ENCODE measurements at regions not wholly inside any gene's neighbourhood (a gene's known extent, or its start where the extent isn't known, plus 50 kb on each side); places are given as distances from the start of the nearest gene placed in this dataset.

DNA sequence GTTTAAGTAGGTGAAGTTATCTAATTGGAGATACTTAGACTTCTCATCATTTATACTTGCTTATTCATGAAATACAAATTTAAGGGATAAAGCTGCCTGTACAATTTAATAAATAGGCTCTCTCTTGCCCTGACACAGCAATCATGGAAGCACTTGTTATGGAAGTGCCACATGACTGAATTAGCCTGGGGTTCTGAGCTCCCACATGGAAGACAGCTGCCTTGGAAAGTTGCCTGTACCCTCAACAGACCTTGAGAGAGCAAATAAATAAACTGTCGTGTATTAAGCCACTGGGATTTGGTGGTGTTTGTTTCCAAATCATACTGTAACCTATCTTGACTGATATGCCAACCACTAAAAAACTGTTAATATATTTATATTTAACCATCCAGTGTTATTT lies 87.0 kb upstream of the RSPO3 start:
- no peak overlapping the region for H3K4me3 ChIP-seq (ENCODE audit: low read depth, low read length)
- TF ChIP-seq, protein P1, sequence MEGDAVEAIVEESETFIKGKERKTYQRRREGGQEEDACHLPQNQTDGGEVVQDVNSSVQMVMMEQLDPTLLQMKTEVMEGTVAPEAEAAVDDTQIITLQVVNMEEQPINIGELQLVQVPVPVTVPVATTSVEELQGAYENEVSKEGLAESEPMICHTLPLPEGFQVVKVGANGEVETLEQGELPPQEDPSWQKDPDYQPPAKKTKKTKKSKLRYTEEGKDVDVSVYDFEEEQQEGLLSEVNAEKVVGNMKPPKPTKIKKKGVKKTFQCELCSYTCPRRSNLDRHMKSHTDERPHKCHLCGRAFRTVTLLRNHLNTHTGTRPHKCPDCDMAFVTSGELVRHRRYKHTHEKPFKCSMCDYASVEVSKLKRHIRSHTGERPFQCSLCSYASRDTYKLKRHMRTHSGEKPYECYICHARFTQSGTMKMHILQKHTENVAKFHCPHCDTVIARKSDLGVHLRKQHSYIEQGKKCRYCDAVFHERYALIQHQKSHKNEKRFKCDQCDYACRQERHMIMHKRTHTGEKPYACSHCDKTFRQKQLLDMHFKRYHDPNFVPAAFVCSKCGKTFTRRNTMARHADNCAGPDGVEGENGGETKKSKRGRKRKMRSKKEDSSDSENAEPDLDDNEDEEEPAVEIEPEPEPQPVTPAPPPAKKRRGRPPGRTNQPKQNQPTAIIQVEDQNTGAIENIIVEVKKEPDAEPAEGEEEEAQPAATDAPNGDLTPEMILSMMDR (IDR thresholded peaks at IDR 0.05; ENCODE audit: low read depth, low read length, missing control alignments): no peak
- DNase-seq (ENCODE audit: low read depth): no peak

DNA sequence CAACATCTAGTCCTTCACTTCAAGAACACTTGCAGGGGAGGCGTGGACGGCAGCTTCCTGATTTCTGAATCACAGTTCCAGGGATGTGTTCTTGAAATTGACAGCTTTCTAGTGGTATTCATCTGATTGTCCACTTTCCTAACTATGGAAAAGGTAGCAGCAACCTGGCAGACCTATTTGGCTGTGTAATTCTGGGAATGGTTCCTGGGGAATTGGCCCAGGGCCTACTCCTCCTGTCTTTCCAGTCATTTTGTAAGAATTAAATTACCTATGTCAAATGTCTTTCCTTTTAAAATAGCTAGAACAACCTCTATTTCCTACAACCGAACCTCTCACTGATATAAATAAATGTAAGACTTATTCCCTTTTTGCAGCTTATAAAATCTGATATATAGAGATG lies 85.5 kb upstream of the RSPO3 start:
- TF ChIP-seq, protein P1 (IDR thresholded peaks at IDR 0.05; ENCODE audit: low read depth, low read length, missing control alignments): no peak
- no peak for DNase-seq (ENCODE audit: low read depth)
- no peak overlapping the region for H3K4me3 ChIP-seq (ENCODE audit: low read depth, low read length)

DNA sequence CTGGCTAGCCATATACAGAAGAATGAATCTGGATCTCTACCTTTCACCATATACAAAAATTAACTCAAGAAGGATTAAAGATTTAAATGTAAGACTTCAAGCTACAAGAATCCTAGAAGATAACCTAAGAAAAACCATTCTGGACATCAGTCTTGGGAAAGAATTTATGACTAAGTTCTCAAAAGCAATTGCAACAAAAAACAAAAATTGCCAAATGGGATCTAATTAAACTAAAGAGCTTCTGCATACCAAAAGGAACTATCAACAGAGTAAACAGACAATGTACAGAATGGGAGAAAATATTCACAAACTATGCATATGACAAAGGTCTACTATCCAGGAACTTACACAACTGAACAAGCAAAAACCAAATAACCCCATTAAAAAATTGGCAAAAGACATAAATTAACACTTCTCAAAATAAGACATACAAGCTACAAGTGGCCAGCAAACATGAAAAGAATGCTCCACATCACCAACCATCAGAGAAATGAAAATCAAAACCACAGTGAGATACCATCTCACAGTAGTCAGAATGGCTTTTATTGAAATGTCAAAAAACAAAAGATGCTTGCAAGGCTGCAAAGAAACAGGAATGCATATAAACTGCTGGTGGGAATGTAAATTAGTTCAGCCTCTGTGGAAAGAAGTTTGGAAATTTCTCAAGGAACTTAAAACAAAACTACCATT lies 66.8 kb upstream of the RSPO3 start:
- TF ChIP-seq, protein P1 (IDR thresholded peaks at IDR 0.05; ENCODE audit: low read depth, low read length, missing control alignments): no peak
- H3K4me3 ChIP-seq (ENCODE audit: low read depth, low read length): no peak overlapping the region
- no peak for DNase-seq (ENCODE audit: low read depth)

DNA sequence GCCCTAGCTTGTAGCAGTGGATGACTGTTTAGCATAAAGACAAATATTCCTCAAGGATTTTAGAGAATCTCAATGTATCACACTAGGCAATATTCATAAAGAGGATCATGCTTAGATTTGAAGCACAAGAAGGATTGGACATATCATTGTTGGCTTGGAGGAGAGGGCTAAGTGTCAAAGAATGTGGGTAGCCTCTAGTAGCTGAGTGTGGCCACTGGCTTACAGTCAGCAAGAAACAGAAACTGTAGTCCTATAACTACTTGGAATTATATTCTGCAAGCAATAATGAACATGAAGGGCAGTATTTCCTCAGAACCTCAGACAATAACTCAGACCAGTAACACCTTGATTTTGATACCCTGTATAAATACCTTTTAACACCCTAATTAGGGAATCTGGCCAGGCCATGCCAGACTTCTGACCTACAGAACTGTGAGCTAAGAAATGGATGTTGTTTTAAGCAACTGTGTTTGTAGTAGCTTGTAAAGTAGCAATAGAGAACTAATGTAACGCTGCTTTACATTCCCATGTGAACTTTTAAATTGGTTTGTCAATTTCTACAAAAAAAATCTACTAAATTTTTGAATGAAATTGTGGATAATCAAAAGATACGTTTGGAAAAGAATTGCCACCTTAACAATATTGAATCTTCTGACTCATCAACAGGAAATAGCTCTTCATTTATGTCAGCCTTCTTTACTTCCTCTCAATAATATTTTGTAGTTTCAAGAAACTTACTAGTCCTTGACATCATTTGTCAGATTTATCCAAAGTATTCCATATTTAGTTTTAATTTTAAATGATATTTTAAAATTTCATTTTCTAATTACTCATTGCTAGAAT lies 65.2 kb upstream of the RSPO3 start:
- TF ChIP-seq, protein P1 (IDR thresholded peaks at IDR 0.05; ENCODE audit: low read depth, low read length, missing control alignments): no peak
- H3K4me3 ChIP-seq (ENCODE audit: low read depth, low read length): no peak overlapping the region
- no peak for DNase-seq (ENCODE audit: low read depth)

DNA sequence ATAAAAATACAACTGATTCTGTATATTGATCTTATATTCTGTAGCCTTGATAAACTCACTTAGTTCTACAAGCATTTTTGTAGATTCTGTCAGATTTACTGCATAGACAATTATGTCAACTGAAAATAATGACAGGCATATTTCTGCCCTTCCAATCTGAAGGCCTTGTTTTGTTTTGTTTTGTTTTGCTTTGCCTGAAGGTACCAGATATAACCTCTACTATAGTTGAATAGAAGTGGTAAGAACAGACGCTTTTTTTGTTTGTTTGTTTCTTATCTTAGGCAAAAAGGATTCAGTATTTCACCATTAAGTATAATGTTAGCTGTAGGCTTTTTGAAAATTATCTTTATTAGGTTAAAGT lies 64.6 kb upstream of the RSPO3 start:
- no peak for DNase-seq (ENCODE audit: low read depth)
- TF ChIP-seq, protein P1 (IDR thresholded peaks at IDR 0.05; ENCODE audit: low read depth, low read length, missing control alignments): no peak
- H3K4me3 ChIP-seq (ENCODE audit: low read depth, low read length): no peak overlapping the region

DNA sequence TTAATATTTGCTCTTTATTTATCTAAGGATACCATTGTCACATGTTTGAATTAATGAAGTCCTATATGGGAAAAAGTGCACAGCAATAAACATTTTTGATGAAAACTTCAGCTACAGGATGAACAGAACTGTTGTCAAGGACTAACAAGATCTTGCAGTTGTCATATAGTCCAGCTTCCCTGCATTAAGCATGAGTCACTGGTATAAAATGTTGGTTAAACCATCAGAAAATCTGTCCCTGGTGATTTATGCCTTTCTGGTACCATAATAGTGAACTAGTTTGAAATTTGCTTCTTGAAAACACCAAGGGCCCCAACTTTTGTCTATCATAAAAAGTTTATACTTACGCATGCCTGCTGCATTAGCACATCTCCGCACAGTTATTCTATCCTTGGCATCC lies 60.4 kb upstream of the RSPO3 start:
- no peak for DNase-seq (ENCODE audit: low read depth)
- TF ChIP-seq, protein P1 (IDR thresholded peaks at IDR 0.05; ENCODE audit: low read depth, low read length, missing control alignments): no peak
- no peak overlapping the region for H3K4me3 ChIP-seq (ENCODE audit: low read depth, low read length)

All from GM12864 (cell line).